ENCODE measurements at regions not wholly inside any gene's neighbourhood (a gene's known extent, or its start where the extent isn't known, plus 50 kb on each side); places are given as distances from the start of the nearest gene placed in this dataset.
"Not testable (repeated sequence)": the region's sequence is repeated elsewhere in the genome, so short reads cannot be mapped to it uniquely, and the experiment has no call there.

- intact Hi-C loops (cut with DNase I; ENCODE audit: low total_unique reads): no loop called here
- no peak overlapping the region for H3K4me3 ChIP-seq (ENCODE audit: low read depth, poor library complexity, severe bottlenecking)
- no peak for DNase-seq (ENCODE audit: low spot score in 2 of 2)
- TF ChIP-seq POLR2A (IDR thresholded peaks at IDR 0.05): no peak
- TF ChIP-seq, protein P1, sequence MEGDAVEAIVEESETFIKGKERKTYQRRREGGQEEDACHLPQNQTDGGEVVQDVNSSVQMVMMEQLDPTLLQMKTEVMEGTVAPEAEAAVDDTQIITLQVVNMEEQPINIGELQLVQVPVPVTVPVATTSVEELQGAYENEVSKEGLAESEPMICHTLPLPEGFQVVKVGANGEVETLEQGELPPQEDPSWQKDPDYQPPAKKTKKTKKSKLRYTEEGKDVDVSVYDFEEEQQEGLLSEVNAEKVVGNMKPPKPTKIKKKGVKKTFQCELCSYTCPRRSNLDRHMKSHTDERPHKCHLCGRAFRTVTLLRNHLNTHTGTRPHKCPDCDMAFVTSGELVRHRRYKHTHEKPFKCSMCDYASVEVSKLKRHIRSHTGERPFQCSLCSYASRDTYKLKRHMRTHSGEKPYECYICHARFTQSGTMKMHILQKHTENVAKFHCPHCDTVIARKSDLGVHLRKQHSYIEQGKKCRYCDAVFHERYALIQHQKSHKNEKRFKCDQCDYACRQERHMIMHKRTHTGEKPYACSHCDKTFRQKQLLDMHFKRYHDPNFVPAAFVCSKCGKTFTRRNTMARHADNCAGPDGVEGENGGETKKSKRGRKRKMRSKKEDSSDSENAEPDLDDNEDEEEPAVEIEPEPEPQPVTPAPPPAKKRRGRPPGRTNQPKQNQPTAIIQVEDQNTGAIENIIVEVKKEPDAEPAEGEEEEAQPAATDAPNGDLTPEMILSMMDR (IDR thresholded peaks at IDR 0.05): no peak
These were observed 63.5 kb downstream of the SPATA31D1 start for GRCh38 chr9:82052081-82052480.

- intact Hi-C loops (cut with DNase I; ENCODE audit: low total_unique reads): no loop called here
- no peak for DNase-seq (ENCODE audit: low spot score in 2 of 2)
- H3K4me3 ChIP-seq (ENCODE audit: low read depth, poor library complexity, severe bottlenecking): no peak overlapping the region
- 98% methylated on average over 21 to 26 of the region's 26 CpGs for WGBS, 2 donors
- TF ChIP-seq, protein P1 (IDR thresholded peaks at IDR 0.05): no peak
- TF ChIP-seq POLR2A (IDR thresholded peaks at IDR 0.05): no peak
These were observed 65.9 kb downstream of the SPATA31D1 start for GRCh38 chr9:82054264-82055015.

GRCh38 chr9:82057805-82058204 is 69.2 kb downstream of the SPATA31D1 start:
- H3K4me3 ChIP-seq (ENCODE audit: low read depth, poor library complexity, severe bottlenecking): no peak overlapping the region
- 32 to 49% methylated on average over 5 of the region's 5 CpGs for WGBS, 2 donors
- TF ChIP-seq, protein P1 (IDR thresholded peaks at IDR 0.05): no peak
- TF ChIP-seq POLR2A (IDR thresholded peaks at IDR 0.05): no peak
- intact Hi-C loops (cut with DNase I; ENCODE audit: low total_unique reads): no loop called here
- no peak for DNase-seq (ENCODE audit: low spot score in 2 of 2)

DNA sequence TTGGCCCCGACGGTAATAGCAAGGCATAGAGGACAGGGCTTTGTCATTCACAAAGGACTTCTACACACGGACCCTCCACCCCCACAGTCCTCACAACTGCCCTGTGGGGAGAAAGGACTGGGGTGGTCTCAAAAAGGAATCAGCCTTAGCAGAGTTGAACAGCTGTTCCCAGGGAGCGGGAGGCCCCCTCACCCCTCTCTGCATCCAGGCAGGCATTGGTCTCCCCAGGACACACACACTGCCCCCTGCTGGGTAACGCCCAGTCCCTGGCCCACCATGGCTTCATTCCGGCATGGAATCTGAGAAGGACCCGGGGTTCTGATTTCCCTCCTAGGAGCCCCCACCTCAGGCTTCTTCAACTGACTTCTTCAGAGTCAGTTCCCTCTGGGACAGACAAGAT is 73.2 kb downstream of the SPATA31D1 start:
- intact Hi-C loops (cut with DNase I; ENCODE audit: low total_unique reads): not testable (repeated sequence)
- 91 to 92% methylated on average over 7 of the region's 7 CpGs for WGBS, 2 donors

DNA sequence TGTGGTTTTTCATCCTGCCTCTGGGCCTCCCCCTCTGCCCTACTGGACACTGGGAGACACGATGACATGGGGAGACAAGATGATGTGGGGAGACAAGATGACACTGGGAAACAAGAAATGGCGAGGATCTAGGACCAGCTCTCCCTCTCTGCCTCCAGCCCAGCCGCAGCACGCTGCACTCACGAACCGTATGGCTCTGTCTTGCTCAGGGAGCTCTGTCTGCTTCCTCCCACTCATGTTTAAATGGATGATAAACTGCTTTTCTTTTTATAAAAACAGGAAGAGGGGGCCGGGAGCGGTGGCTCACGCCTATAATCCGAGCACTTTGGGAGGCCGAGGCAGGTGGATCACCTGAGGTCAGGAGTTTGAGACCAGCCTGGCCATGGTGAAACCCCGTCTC is 73.7 kb downstream of the SPATA31D1 start:
- no peak overlapping the region for H3K4me3 ChIP-seq (ENCODE audit: low read depth, poor library complexity, severe bottlenecking)
- WGBS, 2 donors: 91 to 96% methylated on average over 12 of the region's 12 CpGs
- TF ChIP-seq, protein P1 (IDR thresholded peaks at IDR 0.05): no peak
- no peak for TF ChIP-seq POLR2A (IDR thresholded peaks at IDR 0.05)
- no peak for DNase-seq (ENCODE audit: low spot score in 2 of 2)
- intact Hi-C loops (cut with DNase I; ENCODE audit: low total_unique reads): no loop called here

More for the DNA sequence above, 73.2 kb downstream of the SPATA31D1 start:
- not testable (repeated sequence) for H3K4me3 ChIP-seq (ENCODE audit: low read depth, poor library complexity, severe bottlenecking); DNase-seq (ENCODE audit: low spot score in 2 of 2)

- H3K4me3 ChIP-seq (ENCODE audit: low read depth, poor library complexity, severe bottlenecking): no peak overlapping the region
- no peak for DNase-seq (ENCODE audit: low spot score in 2 of 2)
- WGBS, 2 donors: 71 to 77% methylated on average over 2 of the region's 2 CpGs
- TF ChIP-seq, protein P1 (IDR thresholded peaks at IDR 0.05): no peak
- TF ChIP-seq POLR2A (IDR thresholded peaks at IDR 0.05): no peak
- intact Hi-C loops (cut with DNase I; ENCODE audit: low total_unique reads): no loop called here
These were observed 85.3 kb downstream of the SPATA31D1 start for GRCh38 chr9:82073551-82074543.

Measured in lower leg skin (tissue), 4 donors.